ENCODE measurements at regions not wholly inside any gene's neighbourhood (a gene's known extent, or its start where the extent isn't known, plus 50 kb on each side); places are given as distances from the start of the nearest gene placed in this dataset.

GRCh38 chr12:82207556-82207955 is 150.6 kb downstream of the CCDC59 start:
- H3K79me2 ChIP-seq (ENCODE audit: insufficient read depth, low read depth): no peaks in the 10 kb centered on the region
- no peak overlapping the region for H3K9ac ChIP-seq
- no peak overlapping the region for H3K27ac ChIP-seq
- H3K27me3 ChIP-seq (ENCODE audit: insufficient read depth, low read depth): no peaks in the 10 kb centered on the region
- no peak for TF ChIP-seq CTCF (conservative IDR thresholded peaks at IDR 0.05; ENCODE audit: low read depth, low read length)
- H3K4me2 ChIP-seq: no peak overlapping the region
- no peak overlapping the region for H3K4me3 ChIP-seq (IDR thresholded peaks at IDR 0.05; ENCODE audit: insufficient read depth, low read depth, low read length)
- H3K36me3 ChIP-seq (ENCODE audit: insufficient read depth): no peaks in the 10 kb centered on the region
- H3K4me1 ChIP-seq (ENCODE audit: low read depth, poor library complexity, severe bottlenecking): no peaks in the 10 kb centered on the region
- H2AFZ ChIP-seq (ENCODE audit: low read depth): no peak overlapping the region
- H4K20me1 ChIP-seq (ENCODE audit: insufficient read depth): no peaks in the 10 kb centered on the region

GRCh38 chr12:82203086-82203485 is 155.1 kb downstream of the CCDC59 start:
- H3K4me2 ChIP-seq: no peak overlapping the region
- H3K9ac ChIP-seq: no peak overlapping the region
- H3K4me1 ChIP-seq (ENCODE audit: low read depth, poor library complexity, severe bottlenecking): no peaks in the 10 kb centered on the region
- no peak for TF ChIP-seq CTCF (conservative IDR thresholded peaks at IDR 0.05; ENCODE audit: low read depth, low read length)
- no peak overlapping the region for H2AFZ ChIP-seq (ENCODE audit: low read depth)
- H4K20me1 ChIP-seq (ENCODE audit: insufficient read depth): no peaks in the 10 kb centered on the region
- H3K36me3 ChIP-seq (ENCODE audit: insufficient read depth): no peaks in the 10 kb centered on the region
- H3K27ac ChIP-seq: no peak overlapping the region
- no peaks in the 10 kb centered on the region for H3K79me2 ChIP-seq (ENCODE audit: insufficient read depth, low read depth)
- no peak overlapping the region for H3K4me3 ChIP-seq (IDR thresholded peaks at IDR 0.05; ENCODE audit: insufficient read depth, low read depth, low read length)
- no peaks in the 10 kb centered on the region for H3K27me3 ChIP-seq (ENCODE audit: insufficient read depth, low read depth)

GRCh38 chr12:82187595-82187994 is 170.6 kb downstream of the CCDC59 start:
- no peak for TF ChIP-seq CTCF (conservative IDR thresholded peaks at IDR 0.05; ENCODE audit: low read depth, low read length)
- no peaks in the 10 kb centered on the region for H3K27me3 ChIP-seq (ENCODE audit: insufficient read depth, low read depth)
- H2AFZ ChIP-seq (ENCODE audit: low read depth): no peak overlapping the region
- H3K9ac ChIP-seq: no peak overlapping the region
- H3K4me2 ChIP-seq: no peak overlapping the region
- H3K36me3 ChIP-seq (ENCODE audit: insufficient read depth): no peaks in the 10 kb centered on the region
- H4K20me1 ChIP-seq (ENCODE audit: insufficient read depth): no peaks in the 10 kb centered on the region
- no peaks in the 10 kb centered on the region for H3K4me1 ChIP-seq (ENCODE audit: low read depth, poor library complexity, severe bottlenecking)
- no peak overlapping the region for H3K4me3 ChIP-seq (IDR thresholded peaks at IDR 0.05; ENCODE audit: insufficient read depth, low read depth, low read length)
- no peaks in the 10 kb centered on the region for H3K79me2 ChIP-seq (ENCODE audit: insufficient read depth, low read depth)
- H3K27ac ChIP-seq: no peak overlapping the region

- Histone ChIP-seq H3K9ac (no peak overlapping the region), H3K27ac (no peak overlapping the region), H3K4me1 (ENCODE audit: low read depth, poor library complexity, severe bottlenecking) (no peaks in the 10 kb centered on the region), H3K4me2 (no peak overlapping the region), H2AFZ (ENCODE audit: low read depth) (no peak overlapping the region), H3K4me3 (IDR thresholded peaks at IDR 0.05; ENCODE audit: insufficient read depth, low read depth, low read length) (no peak overlapping the region), H3K79me2 (ENCODE audit: insufficient read depth, low read depth) (no peaks in the 10 kb centered on the region), H3K36me3 (ENCODE audit: insufficient read depth) (no peaks in the 10 kb centered on the region), H3K27me3 (ENCODE audit: insufficient read depth, low read depth) (no peaks in the 10 kb centered on the region), H4K20me1 (ENCODE audit: insufficient read depth) (no peaks in the 10 kb centered on the region)
- no peak for TF ChIP-seq CTCF (conservative IDR thresholded peaks at IDR 0.05; ENCODE audit: low read depth, low read length)
These were observed 171.2 kb downstream of the CCDC59 start for GRCh38 chr12:82187011-82187410.

- Histone ChIP-seq H3K4me3 (IDR thresholded peaks at IDR 0.05; ENCODE audit: insufficient read depth, low read depth, low read length) (no peak overlapping the region), H3K27me3 (ENCODE audit: insufficient read depth, low read depth) (no peaks in the 10 kb centered on the region), H3K4me1 (ENCODE audit: low read depth, poor library complexity, severe bottlenecking) (no peaks in the 10 kb centered on the region), H2AFZ (ENCODE audit: low read depth) (no peak overlapping the region), H3K4me2 (no peak overlapping the region), H3K36me3 (ENCODE audit: insufficient read depth) (no peaks in the 10 kb centered on the region), H4K20me1 (ENCODE audit: insufficient read depth) (no peaks in the 10 kb centered on the region), H3K9ac (no peak overlapping the region), H3K27ac (no peak overlapping the region), H3K79me2 (ENCODE audit: insufficient read depth, low read depth) (no peaks in the 10 kb centered on the region)
- no peak for TF ChIP-seq CTCF (conservative IDR thresholded peaks at IDR 0.05; ENCODE audit: low read depth, low read length)
These were observed 171.9 kb downstream of the CCDC59 start for GRCh38 chr12:82186282-82186681.

Measured in KMS-11 (cell line).